Brain microvascular endothelial cell (primary cell): ENCODE measurements at regions not wholly inside any gene's neighbourhood (a gene's known extent, or its start where the extent isn't known, plus 50 kb on each side); places are given as distances from the start of the nearest gene placed in this dataset.

Experiments
- DNase-seq: peaks from one replicate; pipeline ENCODE4 v3.0.0-alpha.2; 2020
- H3K27ac ChIP-seq: fragments of 250-450 bp; sonication (Bioruptor Pico); 2 replicates; pipeline ENCODE4 v1.5.1; 2020; ENCODE audit warnings: mild to moderate bottlenecking, moderate library complexity
- H3K27me3 ChIP-seq: fragments of 250-450 bp; sonication (Bioruptor Pico); replicated peaks from 2 replicates; pipeline ENCODE4 v1.5.1; 2020; ENCODE audit warnings: mild to moderate bottlenecking
- H3K36me3 ChIP-seq: fragments of 250-450 bp; sonication (Bioruptor Pico); replicated peaks from 2 replicates; pipeline ENCODE4 v1.5.1; 2020; ENCODE audit warnings: mild to moderate bottlenecking
- H3K4me3 ChIP-seq: 2 replicates; pipeline ENCODE4 v1.5.1; 2011; ENCODE audit warnings: low read depth, mild to moderate bottlenecking, control low read depth, low read length, moderate library complexity
- in situ Hi-C: cut with HindIII; loops from 2 replicates; pipeline ENCODE4 v1.10.0; 2017; ENCODE audit warnings: low sequenced_read_pairs, low pct_ligation_motif_present
- TF ChIP-seq, protein P1 (sequence below): IDR thresholded peaks from 2 replicates; pipeline ENCODE4 v1.5.1; 2011; ENCODE audit warnings: low read depth, mild to moderate bottlenecking, moderate library complexity, low read length, control low read depth, inconsistent platforms; ENCODE audit errors: missing control alignments

- TF ChIP-seq, protein P1, sequence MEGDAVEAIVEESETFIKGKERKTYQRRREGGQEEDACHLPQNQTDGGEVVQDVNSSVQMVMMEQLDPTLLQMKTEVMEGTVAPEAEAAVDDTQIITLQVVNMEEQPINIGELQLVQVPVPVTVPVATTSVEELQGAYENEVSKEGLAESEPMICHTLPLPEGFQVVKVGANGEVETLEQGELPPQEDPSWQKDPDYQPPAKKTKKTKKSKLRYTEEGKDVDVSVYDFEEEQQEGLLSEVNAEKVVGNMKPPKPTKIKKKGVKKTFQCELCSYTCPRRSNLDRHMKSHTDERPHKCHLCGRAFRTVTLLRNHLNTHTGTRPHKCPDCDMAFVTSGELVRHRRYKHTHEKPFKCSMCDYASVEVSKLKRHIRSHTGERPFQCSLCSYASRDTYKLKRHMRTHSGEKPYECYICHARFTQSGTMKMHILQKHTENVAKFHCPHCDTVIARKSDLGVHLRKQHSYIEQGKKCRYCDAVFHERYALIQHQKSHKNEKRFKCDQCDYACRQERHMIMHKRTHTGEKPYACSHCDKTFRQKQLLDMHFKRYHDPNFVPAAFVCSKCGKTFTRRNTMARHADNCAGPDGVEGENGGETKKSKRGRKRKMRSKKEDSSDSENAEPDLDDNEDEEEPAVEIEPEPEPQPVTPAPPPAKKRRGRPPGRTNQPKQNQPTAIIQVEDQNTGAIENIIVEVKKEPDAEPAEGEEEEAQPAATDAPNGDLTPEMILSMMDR, result no peak
- DNase-seq, result no peak
- Histone ChIP-seq H3K4me3 (no peak overlapping the region), H3K27ac (no peak overlapping the region), H3K36me3 (no peaks in the 10 kb centered on the region), H3K27me3 (no peaks in the 10 kb centered on the region)
- in situ Hi-C loops, result no loop called here
These were observed 413.8 kb upstream of the SLC14A2 start for GRCh38 chr18:45201489-45201888.

- no peak for DNase-seq
- in situ Hi-C loops, result no loop called here
- Histone ChIP-seq H3K36me3 (no peaks in the 10 kb centered on the region), H3K27me3 (no peaks in the 10 kb centered on the region), H3K27ac (no peak overlapping the region), H3K4me3 (no peak overlapping the region)
- TF ChIP-seq, protein P1, result no peak
These were observed 413.2 kb upstream of the SLC14A2 start for GRCh38 chr18:45202061-45202460.

DNA sequence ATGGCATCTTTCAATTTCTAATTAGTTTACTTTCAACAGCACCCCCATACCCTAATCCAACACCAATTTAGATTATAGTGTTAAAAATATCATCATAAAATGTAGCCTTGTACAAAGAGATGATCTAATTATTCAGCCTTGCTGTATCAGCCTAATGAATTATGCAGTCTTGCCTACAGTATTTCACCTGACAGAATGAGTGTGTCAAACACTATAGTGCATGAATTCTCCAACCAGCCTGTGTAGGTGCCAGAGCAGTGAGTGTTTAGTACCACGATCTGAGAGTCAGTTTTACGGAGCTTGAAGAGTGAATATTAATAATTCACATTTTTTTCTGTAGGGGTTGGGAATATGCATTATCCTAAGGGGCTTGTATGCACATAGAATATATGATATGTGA is 411.6 kb upstream of the SLC14A2 start:
- no peak for DNase-seq
- in situ Hi-C loops, result no loop called here
- H3K4me3 ChIP-seq, result no peak overlapping the region
- no peak overlapping the region for H3K27ac ChIP-seq
- H3K36me3 ChIP-seq, result no peaks in the 10 kb centered on the region
- no peaks in the 10 kb centered on the region for H3K27me3 ChIP-seq
- TF ChIP-seq, protein P1, result no peak

DNA sequence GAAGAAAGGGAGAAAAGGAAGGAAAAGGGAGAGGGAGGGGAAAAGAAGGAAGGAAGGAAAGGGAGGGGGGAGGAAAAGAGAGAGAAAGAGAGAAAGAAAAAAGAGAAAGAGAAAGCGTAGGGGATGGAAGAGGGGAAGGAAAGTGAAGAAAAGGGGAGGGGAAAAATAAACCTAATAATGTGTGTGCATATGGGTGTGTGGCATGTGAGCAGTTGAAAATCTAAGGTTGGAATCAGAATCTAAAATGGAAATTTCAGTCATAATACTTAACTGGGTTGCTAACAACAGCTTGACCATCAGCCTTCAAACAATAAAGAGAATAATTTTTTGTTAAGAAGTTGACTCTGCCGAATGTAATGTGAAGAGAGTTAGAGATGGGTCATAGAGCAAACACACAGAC is 407.9 kb upstream of the SLC14A2 start:
- Histone ChIP-seq H3K27ac (no peak overlapping the region), H3K4me3 (no peak overlapping the region), H3K27me3 (no peaks in the 10 kb centered on the region), H3K36me3 (no peaks in the 10 kb centered on the region)
- in situ Hi-C loops, result no loop called here
- no peak for DNase-seq
- TF ChIP-seq, protein P1, result no peak

GRCh38 chr18:45208164-45208563 is 407.1 kb upstream of the SLC14A2 start:
- no peaks in the 10 kb centered on the region for H3K36me3 ChIP-seq
- H3K27ac ChIP-seq, result no peak overlapping the region
- in situ Hi-C loops, result no loop called here
- no peak for DNase-seq
- TF ChIP-seq, protein P1, result no peak
- no peak overlapping the region for H3K4me3 ChIP-seq
- no peaks in the 10 kb centered on the region for H3K27me3 ChIP-seq
